ENCODE measurements at regions not wholly inside any gene's neighbourhood (a gene's known extent, or its start where the extent isn't known, plus 50 kb on each side); places are given as distances from the start of the nearest gene placed in this dataset.

DNA sequence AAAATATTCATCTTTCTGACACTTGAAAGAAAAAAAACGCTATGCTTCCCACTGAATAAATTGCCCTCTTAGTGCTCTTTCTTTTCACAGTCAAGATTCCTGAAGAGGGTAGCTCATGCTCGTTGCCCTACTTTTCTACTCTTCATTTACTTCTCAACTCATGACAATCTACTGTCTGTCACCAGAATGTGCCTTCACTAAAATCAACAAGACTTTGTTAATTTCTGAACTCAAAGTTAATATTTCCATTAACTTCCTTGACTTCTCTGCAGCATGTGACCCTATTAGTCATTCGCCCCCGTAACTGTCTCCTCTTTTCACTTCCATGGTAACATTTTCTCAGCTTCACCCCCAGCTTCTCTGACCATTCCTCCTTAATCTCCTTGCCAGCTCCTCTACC lies 98.9 kb upstream of the MAPRE2 start:
- TF ChIP-seq POLR2A (IDR thresholded peaks at IDR 0.05) (no peak), EP300 (IDR thresholded peaks at IDR 0.05) (no peak), POLR2AphosphoS5 (IDR thresholded peaks at IDR 0.05) (no peak)
- TF ChIP-seq, protein P1, sequence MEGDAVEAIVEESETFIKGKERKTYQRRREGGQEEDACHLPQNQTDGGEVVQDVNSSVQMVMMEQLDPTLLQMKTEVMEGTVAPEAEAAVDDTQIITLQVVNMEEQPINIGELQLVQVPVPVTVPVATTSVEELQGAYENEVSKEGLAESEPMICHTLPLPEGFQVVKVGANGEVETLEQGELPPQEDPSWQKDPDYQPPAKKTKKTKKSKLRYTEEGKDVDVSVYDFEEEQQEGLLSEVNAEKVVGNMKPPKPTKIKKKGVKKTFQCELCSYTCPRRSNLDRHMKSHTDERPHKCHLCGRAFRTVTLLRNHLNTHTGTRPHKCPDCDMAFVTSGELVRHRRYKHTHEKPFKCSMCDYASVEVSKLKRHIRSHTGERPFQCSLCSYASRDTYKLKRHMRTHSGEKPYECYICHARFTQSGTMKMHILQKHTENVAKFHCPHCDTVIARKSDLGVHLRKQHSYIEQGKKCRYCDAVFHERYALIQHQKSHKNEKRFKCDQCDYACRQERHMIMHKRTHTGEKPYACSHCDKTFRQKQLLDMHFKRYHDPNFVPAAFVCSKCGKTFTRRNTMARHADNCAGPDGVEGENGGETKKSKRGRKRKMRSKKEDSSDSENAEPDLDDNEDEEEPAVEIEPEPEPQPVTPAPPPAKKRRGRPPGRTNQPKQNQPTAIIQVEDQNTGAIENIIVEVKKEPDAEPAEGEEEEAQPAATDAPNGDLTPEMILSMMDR (IDR thresholded peaks at IDR 0.05), result no peak
